Adrenal gland (tissue), 5 donors: ENCODE measurements at regions not wholly inside any gene's neighbourhood (a gene's known extent, or its start where the extent isn't known, plus 50 kb on each side); places are given as distances from the start of the nearest gene placed in this dataset.

ENCODE experiments used
- CTCF ChIP-seq, 6 experiments: fragments of 450-650 bp in 4 of 6; fragments of 200-600 bp in 2 of 6; sonication (generic) in 1 of 6; IDR thresholded peaks; 1 replicate in 5 of 6; 2 replicates in 1 of 6; pipeline versions ENCODE4 v1.5.1 to v1.8.0; 2016 to 2021; ENCODE audit warnings: antibody characterized with exemption in 6 of 6, mild to moderate bottlenecking in 2 of 6, moderate library complexity in 1 of 6
- POLR2A ChIP-seq, 2 donors: fragments of 450-650 bp; IDR thresholded peaks; one replicate each; pipeline ENCODE4 v1.6.1; 2017; ENCODE audit warnings: antibody characterized with exemption in 2 of 2, mild to moderate bottlenecking in 2 of 2, moderate library complexity in 1 of 2
- donor health status: DM: no; HTN: no; CAD: no.

GRCh38 chr9:23557689-23558088, 268.4 kb downstream of the ELAVL2 start:
- TF ChIP-seq CTCF (IDR thresholded peaks at IDR 0.05) = no peak
- no peak for TF ChIP-seq POLR2A (IDR thresholded peaks at IDR 0.05)
